Natural killer cell (primary cell): ENCODE measurements at regions not wholly inside any gene's neighbourhood (a gene's known extent, or its start where the extent isn't known, plus 50 kb on each side); places are given as distances from the start of the nearest gene placed in this dataset.

Source experiments
- ATAC-seq, 3 donors: fragments of 150-1000 bp in 2 of 3; fragments of 200-7000 bp in 1 of 3; cut with Tn5 transposase; 1 replicate in 1 of 3; 2 replicates in 2 of 3; pipeline ENCODE4 v1.10.0; 2021; ENCODE audit warnings: mild to moderate bottlenecking in 2 of 3, moderate library complexity in 2 of 3
- DNase-seq, 2 donors: peaks; one replicate each; pipeline versions ENCODE4 v3.0.0 to v3.0.0-alpha.2; 2013 to 2021; ENCODE audit warnings: mixed read lengths in 1 of 2
- H3K27ac ChIP-seq: one replicate; pipeline ENCODE4 v1.5.1; 2013; ENCODE audit warnings: mild to moderate bottlenecking, low read length
- H3K27me3 ChIP-seq: one replicate; pipeline ENCODE4 v1.6.1; 2013; ENCODE audit warnings: low read length; ENCODE audit not compliant: control insufficient read depth, insufficient read depth
- H3K36me3 ChIP-seq: one replicate; pipeline ENCODE4 v1.6.1; 2013; ENCODE audit warnings: low read length; ENCODE audit not compliant: control insufficient read depth, insufficient read depth
- H3K4me1 ChIP-seq: one replicate; pipeline ENCODE4 v1.6.1; 2013; ENCODE audit warnings: low read length; ENCODE audit not compliant: control insufficient read depth, insufficient read depth
- H3K4me3 ChIP-seq: one replicate; pipeline ENCODE4 v1.5.1; 2013; ENCODE audit warnings: low read length
- H3K9me3 ChIP-seq: one replicate; pipeline ENCODE4 v1.6.1; 2013; ENCODE audit warnings: low read length; ENCODE audit not compliant: control insufficient read depth, insufficient read depth
- H3K27ac Mint-ChIP-seq, 2 donors: one replicate each; pipeline ENCODE4 v1.8.0; 2022; ENCODE audit warnings: mild to moderate bottlenecking in 2 of 2, mixed read lengths in 2 of 2, moderate library complexity in 1 of 2
- H3K27me3 Mint-ChIP-seq, 2 donors: one replicate each; pipeline ENCODE4 v1.8.0; 2022; ENCODE audit warnings: low read depth in 2 of 2, mixed read lengths in 2 of 2
- H3K36me3 Mint-ChIP-seq: one replicate; pipeline ENCODE4 v1.8.0; 2022; ENCODE audit warnings: mixed read lengths
- H3K4me1 Mint-ChIP-seq, 2 donors: one replicate each; pipeline ENCODE4 v1.8.0; 2022; ENCODE audit warnings: mixed read lengths in 2 of 2
- H3K4me3 Mint-ChIP-seq: one replicate; pipeline ENCODE4 v1.8.0; 2022; ENCODE audit warnings: mild to moderate bottlenecking, moderate library complexity, mixed read lengths
- H3K9me3 Mint-ChIP-seq, 2 donors: one replicate each; pipeline ENCODE4 v1.8.0; 2022; ENCODE audit warnings: mixed read lengths in 2 of 2
- CTCF ChIP-seq: fragments of 200-600 bp; IDR thresholded peaks from one replicate; pipeline ENCODE4 v1.8.0; 2022; ENCODE audit warnings: antibody characterized with exemption
- WGBS: methylation state at CpG from one replicate; pipeline ENCODE4 v1.1.7; 2013; ENCODE audit warnings: missing lambda C conversion rate; ENCODE audit not compliant: insufficient coverage; 5-methylcytosine and 5-hydroxymethylcytosine counted together
- intact Hi-C: fragments of 100-400 bp; cut with micrococcal nuclease; formaldehyde crosslinking; loops from one replicate; pipeline ENCODE4 v1.14.2; 2022

GRCh38 chr11:130634961-130635473 is 186.6 kb downstream of the ADAMTS15 start:
- intact Hi-C loops: no loop called here

GRCh38 chr11:130635937-130636630 is 187.6 kb downstream of the ADAMTS15 start:
- H3K27me3 ChIP-seq: no peaks in the 10 kb centered on the region
- TF ChIP-seq CTCF: no peak
- Mint-ChIP-seq H3K36me3 (no peaks in the 10 kb centered on the region), H3K27ac (no peak overlapping the region), H3K9me3 (no peaks in the 10 kb centered on the region), H3K4me1 (no peaks in the 10 kb centered on the region), H3K27me3 (peaks cover 7 to 22% of the 10 kb centered on the region in 2 donors), H3K4me3 (no peak overlapping the region)
- H3K9me3 ChIP-seq: no peaks in the 10 kb centered on the region
- H3K27ac ChIP-seq: no peak overlapping the region
- no peaks in the 10 kb centered on the region for H3K36me3 ChIP-seq
- no peak overlapping the region for H3K4me3 ChIP-seq
- intact Hi-C loops: no loop called here
- ATAC-seq (no peak), DNase-seq (no peak)
- 89% methylated on average over 5 of the region's 5 CpGs for WGBS
- no peaks in the 10 kb centered on the region for H3K4me1 ChIP-seq

More at GRCh38 chr11:130634961-130635473, 186.6 kb downstream of the ADAMTS15 start:
- no peak overlapping the region for H3K27ac Mint-ChIP-seq
- H3K9me3 Mint-ChIP-seq: no peaks in the 10 kb centered on the region
- no peaks in the 10 kb centered on the region for H3K9me3 ChIP-seq
- ATAC-seq (no peak), DNase-seq (no peak)
- H3K4me1 Mint-ChIP-seq: no peaks in the 10 kb centered on the region
- H3K4me3 Mint-ChIP-seq: no peak overlapping the region
- H3K4me3 ChIP-seq: no peak overlapping the region
- H3K36me3 Mint-ChIP-seq: no peaks in the 10 kb centered on the region
- H3K27me3 ChIP-seq: no peaks in the 10 kb centered on the region
- 68% methylated on average over 11 of the region's 11 CpGs for WGBS
- no peak for TF ChIP-seq CTCF
- H3K4me1 ChIP-seq: no peaks in the 10 kb centered on the region
- H3K36me3 ChIP-seq: no peaks in the 10 kb centered on the region
- no peak overlapping the region for H3K27ac ChIP-seq
- H3K27me3 Mint-ChIP-seq: peaks cover 4 to 22% of the 10 kb centered on the region in 2 donors

GRCh38 chr11:130636722-130637464 is 188.4 kb downstream of the ADAMTS15 start:
- DNase-seq (no peak), ATAC-seq (no peak)
- TF ChIP-seq CTCF: no peak
- Histone ChIP-seq H3K4me3 (no peak overlapping the region), H3K36me3 (no peaks in the 10 kb centered on the region), H3K27ac (no peak overlapping the region), H3K27me3 (no peaks in the 10 kb centered on the region), H3K4me1 (no peaks in the 10 kb centered on the region), H3K9me3 (no peaks in the 10 kb centered on the region)
- Mint-ChIP-seq H3K27me3 (peaks cover 6 to 21% of the 10 kb centered on the region in 2 donors), H3K4me3 (no peak overlapping the region), H3K36me3 (no peaks in the 10 kb centered on the region), H3K9me3 (no peaks in the 10 kb centered on the region), H3K4me1 (no peaks in the 10 kb centered on the region), H3K27ac (no peak overlapping the region)
- 88% methylated on average over 7 of the region's 9 CpGs for WGBS
- intact Hi-C loops: no loop called here
